HG03175 (cell line): ENCODE measurements at regions not wholly inside any gene's neighbourhood (a gene's known extent, or its start where the extent isn't known, plus 50 kb on each side); places are given as distances from the start of the nearest gene placed in this dataset.

Source experiments
- ATAC-seq: cut with Tn5 transposase; IDR thresholded peaks from one replicate; pipeline ENCODE4 v1.9.1; 2021; ENCODE audit warnings: mild to moderate bottlenecking, moderate library complexity; ENCODE audit not compliant: unreplicated experiment

GRCh38 chr14:44029933-44030332 is 477.1 kb downstream of the FSCB start:
- ATAC-seq = no peak

DNA sequence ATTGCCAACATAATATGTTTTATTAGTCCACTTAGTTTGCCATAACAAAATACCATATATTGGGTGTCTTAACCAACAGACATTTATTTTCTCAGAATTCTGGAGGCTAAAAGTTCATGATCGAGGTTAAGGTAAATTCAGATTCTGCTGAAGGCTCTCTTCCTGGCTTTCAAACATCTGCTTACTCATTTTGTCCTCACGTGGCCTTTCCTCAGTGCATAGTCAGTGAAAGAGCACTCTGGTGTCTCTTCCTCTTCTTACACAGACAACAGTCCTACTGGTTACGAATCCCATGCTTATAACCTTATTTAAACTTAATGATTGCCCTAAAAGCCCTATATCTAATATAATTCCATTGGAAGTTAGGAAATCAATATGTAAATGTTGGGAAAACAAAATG is 479.7 kb downstream of the FSCB start:
- no peak for ATAC-seq

GRCh38 chr14:44010595-44010994 is 496.5 kb downstream of the FSCB start:
- ATAC-seq = no peak

- no peak for ATAC-seq
Observed at GRCh38 chr14:44010071-44010470, 497.0 kb downstream of the FSCB start.

GRCh38 chr14:44009642-44010041 is 497.4 kb downstream of the FSCB start:
- ATAC-seq = no peak

DNA sequence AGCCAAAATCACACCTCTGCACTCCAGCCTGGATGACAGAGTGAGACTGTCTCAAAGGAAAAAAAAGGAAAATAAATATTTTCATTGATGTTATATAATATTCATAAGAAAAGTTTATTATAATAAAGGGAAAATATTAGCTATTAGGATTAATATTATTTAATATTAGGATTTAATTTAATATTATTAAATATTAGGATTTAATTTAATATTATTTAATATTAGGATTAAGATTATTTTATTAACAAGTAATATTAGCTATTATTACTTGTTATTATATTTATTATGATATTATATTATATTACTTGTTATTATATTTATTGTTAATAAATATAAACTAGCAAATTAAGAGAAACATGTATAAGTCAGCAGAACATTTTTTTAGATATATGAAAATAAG is 518.1 kb downstream of the FSCB start:
- no peak for ATAC-seq

- ATAC-seq = no peak
Observed at GRCh38 chr14:43983721-43984120, 523.4 kb downstream of the FSCB start.

- ATAC-seq = no peak
Observed at GRCh38 chr14:43981135-43981768, 525.8 kb downstream of the FSCB start.

DNA sequence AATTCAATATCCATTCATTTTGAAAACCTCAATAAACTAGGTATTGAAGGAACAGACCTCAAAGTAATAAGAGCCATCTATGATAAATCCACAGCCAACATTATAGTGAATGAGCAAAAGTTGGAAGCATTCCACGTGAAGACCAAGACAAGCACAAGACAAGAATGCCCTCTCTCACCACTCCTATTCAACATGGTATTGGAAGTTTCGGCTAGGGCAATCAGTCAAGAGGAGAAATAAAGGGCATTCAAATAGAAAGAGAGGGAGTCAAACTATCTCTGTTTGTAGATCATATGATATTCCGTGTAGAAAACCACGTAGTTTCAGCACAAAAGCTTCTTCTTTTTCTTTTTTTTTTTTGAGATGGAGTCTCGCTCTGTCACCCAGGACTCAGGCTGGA is 550.3 kb downstream of the FSCB start:
- no peak for ATAC-seq

DNA sequence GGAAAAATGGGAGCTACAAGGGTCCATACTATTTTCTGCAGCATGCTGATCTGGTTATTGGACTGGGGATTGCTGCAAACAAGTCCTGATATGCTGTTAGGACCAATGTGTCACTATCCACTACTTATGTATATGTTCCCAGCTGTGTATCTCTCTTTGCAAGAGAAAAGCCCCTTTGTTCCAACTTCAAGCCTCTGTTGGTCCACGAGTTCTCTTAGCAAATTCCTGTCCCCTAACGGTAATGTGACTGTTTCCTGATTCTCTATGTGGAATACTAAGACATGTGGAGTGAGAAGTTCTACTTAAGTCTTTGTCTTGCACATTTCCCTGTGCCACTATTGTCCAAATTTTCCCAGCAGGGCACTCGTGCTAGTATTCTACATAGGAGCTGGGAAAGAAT is 557.7 kb downstream of the FSCB start:
- ATAC-seq = no peak

DNA sequence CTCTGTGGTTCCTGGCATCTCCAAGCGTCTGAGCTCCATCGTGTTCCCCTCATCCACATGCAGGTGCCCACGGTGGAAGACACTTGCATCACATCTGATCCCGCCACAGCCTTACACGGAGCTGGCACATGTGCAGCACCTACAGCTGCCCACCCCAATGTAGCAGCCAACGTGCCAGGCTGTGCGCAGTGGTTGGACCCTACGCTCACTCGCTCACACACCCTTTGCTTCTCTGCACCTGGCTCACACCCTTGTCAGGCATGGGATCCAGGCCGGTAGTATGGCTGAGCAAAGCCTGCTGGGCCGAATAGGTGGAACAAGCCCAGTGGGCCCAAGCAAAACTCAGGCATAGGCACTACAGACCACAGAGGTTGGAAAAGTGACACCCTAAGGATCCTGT is 567.2 kb downstream of the FSCB start:
- no peak for ATAC-seq

GRCh38 chr14:43938588-43939281 is 568.3 kb downstream of the FSCB start:
- no peak for ATAC-seq

GRCh38 chr14:43937001-43937400 is 570.1 kb downstream of the FSCB start:
- ATAC-seq = no peak

- no peak for ATAC-seq
Observed at GRCh38 chr14:43934102-43934501, 573.0 kb downstream of the FSCB start.

GRCh38 chr14:43914041-43914693 is 592.9 kb downstream of the FSCB start:
- ATAC-seq = no peak

- ATAC-seq = no peak
Observed at GRCh38 chr14:43903209-43903608, 603.9 kb downstream of the FSCB start.

- ATAC-seq = no peak
Observed at GRCh38 chr14:43901911-43902673, 605.0 kb downstream of the FSCB start.

- ATAC-seq = no peak
Observed at GRCh38 chr14:43900173-43900655, 606.9 kb downstream of the FSCB start.

DNA sequence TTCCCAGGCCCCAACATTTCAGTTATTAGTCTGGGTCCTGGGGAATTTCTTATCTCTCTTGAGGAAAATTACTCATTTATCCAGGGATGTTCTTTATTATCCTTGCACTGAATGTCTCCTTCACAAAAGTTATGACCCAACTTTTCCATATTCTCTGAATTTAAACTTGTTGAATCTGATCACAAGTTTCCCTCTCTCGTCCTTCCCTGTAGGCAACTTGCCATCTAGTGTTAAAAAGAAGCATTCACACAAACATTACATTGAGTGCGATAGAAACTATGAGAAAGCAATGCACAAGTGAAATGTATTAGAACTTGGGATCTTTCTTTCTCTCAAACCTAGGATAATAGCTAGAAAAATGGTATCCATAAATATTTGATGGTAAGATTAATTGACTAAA is 608.4 kb downstream of the FSCB start:
- ATAC-seq = no peak

GRCh38 chr14:43896044-43896443 is 611.0 kb downstream of the FSCB start:
- ATAC-seq = no peak

DNA sequence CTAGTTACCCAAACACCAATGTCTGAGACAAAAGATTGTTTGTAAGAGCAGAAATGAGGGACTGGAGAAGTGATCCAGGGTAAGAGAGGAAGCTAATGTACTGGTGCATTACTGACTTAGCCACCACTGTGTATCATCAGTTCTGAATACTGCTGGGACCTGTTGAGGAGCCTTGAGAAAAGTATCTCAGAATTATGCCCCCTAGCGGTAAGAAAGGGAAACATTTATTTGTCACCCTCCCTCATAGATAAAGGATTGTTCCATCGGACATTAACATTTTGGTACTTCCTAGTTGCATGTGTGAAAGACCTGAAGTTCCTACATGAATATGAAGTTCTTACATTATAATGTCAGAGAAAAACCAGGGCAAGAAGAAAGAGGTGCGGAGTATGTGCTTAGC is 612.5 kb downstream of the FSCB start:
- peak; percentile 74 for ATAC-seq
